HL-60 (cell line): ENCODE measurements at regions not wholly inside any gene's neighbourhood (a gene's known extent, or its start where the extent isn't known, plus 50 kb on each side); places are given as distances from the start of the nearest gene placed in this dataset.

ENCODE experiments used
- GABPA ChIP-seq: IDR thresholded peaks from 2 replicates; pipeline ENCODE4 v1.6.1; 2012; ENCODE audit warnings: low read depth
- POLR2AphosphoS5 ChIP-seq: IDR thresholded peaks from 2 replicates; pipeline ENCODE4 v1.6.1; 2012; ENCODE audit warnings: low read depth
- SPI1 ChIP-seq: IDR thresholded peaks from 2 replicates; pipeline ENCODE4 v1.6.1; 2012; ENCODE audit warnings: low read depth, mild to moderate bottlenecking, borderline replicate concordance
- TF ChIP-seq, protein P1 (sequence below): IDR thresholded peaks from one replicate; pipeline ENCODE4 v1.5.1; 2011; ENCODE audit warnings: low read length, control low read depth, inconsistent platforms; ENCODE audit not compliant: insufficient read depth
- TF ChIP-seq, protein P2 (sequence below): IDR thresholded peaks from 2 replicates; pipeline ENCODE4 v1.6.1; 2012; ENCODE audit warnings: low read depth; ENCODE audit not compliant: insufficient replicate concordance

DNA sequence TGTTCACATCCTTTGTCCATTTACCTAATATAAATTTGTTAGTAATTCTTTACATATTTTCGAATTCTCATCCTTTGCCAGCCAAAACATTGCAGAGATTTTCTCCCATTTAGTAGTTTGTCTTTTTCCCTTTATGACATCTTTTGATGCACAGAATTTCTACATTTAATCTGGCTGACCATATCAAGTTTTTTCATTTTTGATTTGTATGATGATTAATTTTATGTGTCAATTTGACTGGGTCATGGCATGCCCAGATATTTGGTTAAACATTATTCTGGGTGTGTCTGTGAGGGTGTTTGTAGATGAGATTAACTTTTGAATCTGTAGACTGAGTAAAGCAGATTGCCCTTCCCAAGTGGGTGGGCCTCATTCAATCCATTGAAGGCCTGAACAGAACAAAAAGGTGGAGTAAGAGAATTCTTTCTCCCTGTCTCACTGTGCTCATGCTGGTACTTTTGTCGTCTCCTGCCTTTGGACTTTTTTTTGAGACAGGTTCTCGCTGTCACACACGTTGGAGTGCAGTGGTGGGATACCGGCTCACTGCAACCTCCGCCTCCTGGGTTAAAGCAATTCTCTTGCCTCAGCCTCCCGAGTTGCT lies 72.1 kb upstream of the EPB41L1 start:
- TF ChIP-seq, protein P1, sequence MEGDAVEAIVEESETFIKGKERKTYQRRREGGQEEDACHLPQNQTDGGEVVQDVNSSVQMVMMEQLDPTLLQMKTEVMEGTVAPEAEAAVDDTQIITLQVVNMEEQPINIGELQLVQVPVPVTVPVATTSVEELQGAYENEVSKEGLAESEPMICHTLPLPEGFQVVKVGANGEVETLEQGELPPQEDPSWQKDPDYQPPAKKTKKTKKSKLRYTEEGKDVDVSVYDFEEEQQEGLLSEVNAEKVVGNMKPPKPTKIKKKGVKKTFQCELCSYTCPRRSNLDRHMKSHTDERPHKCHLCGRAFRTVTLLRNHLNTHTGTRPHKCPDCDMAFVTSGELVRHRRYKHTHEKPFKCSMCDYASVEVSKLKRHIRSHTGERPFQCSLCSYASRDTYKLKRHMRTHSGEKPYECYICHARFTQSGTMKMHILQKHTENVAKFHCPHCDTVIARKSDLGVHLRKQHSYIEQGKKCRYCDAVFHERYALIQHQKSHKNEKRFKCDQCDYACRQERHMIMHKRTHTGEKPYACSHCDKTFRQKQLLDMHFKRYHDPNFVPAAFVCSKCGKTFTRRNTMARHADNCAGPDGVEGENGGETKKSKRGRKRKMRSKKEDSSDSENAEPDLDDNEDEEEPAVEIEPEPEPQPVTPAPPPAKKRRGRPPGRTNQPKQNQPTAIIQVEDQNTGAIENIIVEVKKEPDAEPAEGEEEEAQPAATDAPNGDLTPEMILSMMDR = no peak
- TF ChIP-seq GABPA (no peak), POLR2AphosphoS5 (no peak), SPI1 (no peak)
- TF ChIP-seq, protein P2, sequence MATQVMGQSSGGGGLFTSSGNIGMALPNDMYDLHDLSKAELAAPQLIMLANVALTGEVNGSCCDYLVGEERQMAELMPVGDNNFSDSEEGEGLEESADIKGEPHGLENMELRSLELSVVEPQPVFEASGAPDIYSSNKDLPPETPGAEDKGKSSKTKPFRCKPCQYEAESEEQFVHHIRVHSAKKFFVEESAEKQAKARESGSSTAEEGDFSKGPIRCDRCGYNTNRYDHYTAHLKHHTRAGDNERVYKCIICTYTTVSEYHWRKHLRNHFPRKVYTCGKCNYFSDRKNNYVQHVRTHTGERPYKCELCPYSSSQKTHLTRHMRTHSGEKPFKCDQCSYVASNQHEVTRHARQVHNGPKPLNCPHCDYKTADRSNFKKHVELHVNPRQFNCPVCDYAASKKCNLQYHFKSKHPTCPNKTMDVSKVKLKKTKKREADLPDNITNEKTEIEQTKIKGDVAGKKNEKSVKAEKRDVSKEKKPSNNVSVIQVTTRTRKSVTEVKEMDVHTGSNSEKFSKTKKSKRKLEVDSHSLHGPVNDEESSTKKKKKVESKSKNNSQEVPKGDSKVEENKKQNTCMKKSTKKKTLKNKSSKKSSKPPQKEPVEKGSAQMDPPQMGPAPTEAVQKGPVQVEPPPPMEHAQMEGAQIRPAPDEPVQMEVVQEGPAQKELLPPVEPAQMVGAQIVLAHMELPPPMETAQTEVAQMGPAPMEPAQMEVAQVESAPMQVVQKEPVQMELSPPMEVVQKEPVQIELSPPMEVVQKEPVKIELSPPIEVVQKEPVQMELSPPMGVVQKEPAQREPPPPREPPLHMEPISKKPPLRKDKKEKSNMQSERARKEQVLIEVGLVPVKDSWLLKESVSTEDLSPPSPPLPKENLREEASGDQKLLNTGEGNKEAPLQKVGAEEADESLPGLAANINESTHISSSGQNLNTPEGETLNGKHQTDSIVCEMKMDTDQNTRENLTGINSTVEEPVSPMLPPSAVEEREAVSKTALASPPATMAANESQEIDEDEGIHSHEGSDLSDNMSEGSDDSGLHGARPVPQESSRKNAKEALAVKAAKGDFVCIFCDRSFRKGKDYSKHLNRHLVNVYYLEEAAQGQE = no peak
